HG02571 (cell line): ENCODE measurements at regions not wholly inside any gene's neighbourhood (a gene's known extent, or its start where the extent isn't known, plus 50 kb on each side); places are given as distances from the start of the nearest gene placed in this dataset.
"Not testable (repeated sequence)": the region's sequence is repeated elsewhere in the genome, so short reads cannot be mapped to it uniquely, and the experiment has no call there.

Experiments
- ATAC-seq: cut with Tn5 transposase; IDR thresholded peaks from one replicate; pipeline ENCODE4 v1.9.1; 2021; ENCODE audit warnings: mild to moderate bottlenecking, moderate library complexity; ENCODE audit not compliant: unreplicated experiment

DNA sequence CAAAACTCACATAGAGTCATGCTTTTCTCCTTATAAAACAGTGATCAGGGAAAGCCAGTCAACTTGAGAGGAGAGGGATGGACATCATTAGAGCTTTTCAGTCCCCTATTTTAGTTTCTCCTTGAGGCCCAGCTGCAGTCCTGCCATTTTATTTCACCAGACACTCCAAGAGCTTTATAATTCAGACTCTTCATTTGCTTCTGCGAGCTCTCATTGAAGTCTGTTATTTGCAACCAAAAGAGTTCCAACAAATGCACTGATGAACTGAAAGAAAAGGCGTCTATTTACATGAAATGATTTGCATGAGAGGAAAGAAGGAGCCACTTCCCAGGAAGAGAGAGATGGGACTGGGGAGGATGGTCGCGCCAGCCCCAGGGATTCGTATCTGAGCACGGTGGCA, 86.8 kb downstream of the NDUFA12 start:
- no peak for ATAC-seq

- ATAC-seq: no peak
These were observed 93.8 kb downstream of the NDUFA12 start for GRCh38 chr12:94909663-94910062.

GRCh38 chr12:94905749-94906148, 97.7 kb downstream of the NDUFA12 start:
- ATAC-seq: not testable (repeated sequence)

DNA sequence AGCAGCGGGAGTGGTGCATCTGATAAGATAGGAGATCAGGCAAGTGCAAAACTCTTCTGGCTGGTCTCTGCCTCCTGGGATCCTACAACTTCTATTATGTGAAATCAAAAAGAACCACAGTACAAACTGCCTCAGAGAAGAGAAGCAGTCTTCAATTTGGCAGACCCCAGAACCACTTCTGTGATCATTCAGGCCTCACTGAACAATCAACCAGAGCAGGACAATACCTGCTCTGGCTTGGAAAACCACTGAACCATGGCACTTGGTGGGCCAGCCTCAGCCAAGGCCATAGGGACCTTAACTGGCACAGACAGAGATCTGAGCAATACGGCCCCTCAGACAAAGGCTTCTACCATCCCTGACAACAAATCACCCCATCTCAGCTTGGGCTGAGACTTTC, 103.0 kb downstream of the NDUFA12 start:
- ATAC-seq: no peak

GRCh38 chr12:94898388-94898787, 105.1 kb downstream of the NDUFA12 start:
- no peak for ATAC-seq

- ATAC-seq: no peak
These were observed 110.8 kb downstream of the NDUFA12 start for GRCh38 chr12:94892544-94893267.

- ATAC-seq: no peak
These were observed 113.9 kb downstream of the NDUFA12 start for GRCh38 chr12:94889445-94890210.

- no peak for ATAC-seq
These were observed 124.0 kb downstream of the NDUFA12 start for GRCh38 chr12:94879542-94879941.

- peak; percentile 42 for ATAC-seq
These were observed 128.0 kb downstream of the NDUFA12 start for GRCh38 chr12:94875525-94875924.

DNA sequence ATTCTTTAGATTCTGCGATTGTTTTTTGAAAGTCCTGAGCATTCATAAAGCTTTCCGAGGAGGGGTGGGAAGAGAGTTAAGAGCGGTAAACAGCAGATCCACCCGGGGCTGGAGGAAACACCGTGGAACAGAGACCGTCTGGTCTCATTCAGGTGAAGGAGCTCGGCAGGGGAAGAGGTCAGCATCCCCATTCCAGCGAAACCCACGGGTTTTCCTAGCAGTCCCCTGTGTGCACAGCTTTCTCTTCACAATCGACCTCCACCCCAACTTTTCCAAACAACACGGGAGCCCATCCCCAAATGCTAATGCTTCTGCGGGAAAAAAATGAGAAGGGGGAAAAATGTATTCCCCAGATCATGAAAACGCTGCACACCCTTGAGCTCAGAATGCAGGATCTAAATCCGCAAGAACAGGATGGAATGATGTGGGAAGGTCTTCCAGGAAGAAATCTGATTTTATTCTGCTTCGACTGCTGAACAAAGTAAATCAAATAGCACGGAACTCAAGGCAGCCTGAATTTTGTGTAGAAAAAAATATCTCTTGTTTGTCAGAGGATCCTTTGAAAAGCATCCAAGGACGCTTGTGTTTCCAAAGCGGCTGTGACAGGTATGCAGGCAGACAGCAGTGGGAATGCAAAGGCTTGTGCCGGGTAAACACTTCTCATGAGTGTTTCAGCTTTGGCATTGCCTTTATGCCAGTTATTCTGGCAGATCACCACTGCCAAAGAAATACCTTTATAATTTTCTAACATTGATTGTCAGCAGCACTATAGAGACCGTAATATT, 128.8 kb downstream of the NDUFA12 start:
- ATAC-seq: no peak

GRCh38 chr12:94873734-94874517, 129.6 kb downstream of the NDUFA12 start:
- ATAC-seq: no peak

DNA sequence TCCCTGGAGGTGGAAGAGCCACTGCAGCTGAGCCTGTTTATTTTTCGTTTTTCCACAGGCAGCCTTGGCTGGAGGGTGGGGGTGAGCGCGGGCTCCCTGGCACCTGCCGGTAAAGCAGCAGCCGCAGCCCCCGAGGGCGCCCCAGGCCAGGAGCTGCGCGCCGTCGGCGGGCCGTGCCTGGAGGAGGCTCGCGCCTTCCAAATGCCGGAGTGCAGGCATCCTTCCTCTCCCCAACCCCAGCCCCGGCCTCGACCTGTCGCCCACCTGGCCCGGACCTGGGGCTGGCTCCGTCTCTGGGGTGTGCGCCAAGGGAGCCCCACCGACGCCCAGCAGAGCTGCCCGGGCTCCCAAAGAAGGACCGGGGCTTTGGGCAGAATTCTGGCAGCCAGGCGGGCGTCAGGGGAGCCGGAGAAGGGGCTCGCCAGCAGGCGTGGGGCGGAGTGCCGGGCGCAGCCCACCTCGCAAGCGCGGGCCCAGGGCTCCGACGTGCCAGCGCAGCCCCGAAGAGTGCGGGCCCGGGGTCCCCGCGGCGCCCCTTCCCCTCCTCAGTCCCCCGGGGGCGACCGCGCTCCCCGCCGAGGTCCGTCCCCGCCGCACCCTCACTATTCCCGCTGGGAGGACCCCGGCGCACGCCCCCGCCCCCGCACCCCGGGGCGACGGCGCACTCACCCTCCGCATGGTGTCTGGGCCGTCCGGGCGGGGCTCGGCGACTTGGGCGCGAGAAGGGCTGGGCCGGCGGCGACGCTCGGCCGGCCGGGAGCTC, 130.3 kb downstream of the NDUFA12 start:
- ATAC-seq: peak; percentile 84

GRCh38 chr12:94872671-94872970, 130.9 kb downstream of the NDUFA12 start:
- ATAC-seq: no peak

DNA sequence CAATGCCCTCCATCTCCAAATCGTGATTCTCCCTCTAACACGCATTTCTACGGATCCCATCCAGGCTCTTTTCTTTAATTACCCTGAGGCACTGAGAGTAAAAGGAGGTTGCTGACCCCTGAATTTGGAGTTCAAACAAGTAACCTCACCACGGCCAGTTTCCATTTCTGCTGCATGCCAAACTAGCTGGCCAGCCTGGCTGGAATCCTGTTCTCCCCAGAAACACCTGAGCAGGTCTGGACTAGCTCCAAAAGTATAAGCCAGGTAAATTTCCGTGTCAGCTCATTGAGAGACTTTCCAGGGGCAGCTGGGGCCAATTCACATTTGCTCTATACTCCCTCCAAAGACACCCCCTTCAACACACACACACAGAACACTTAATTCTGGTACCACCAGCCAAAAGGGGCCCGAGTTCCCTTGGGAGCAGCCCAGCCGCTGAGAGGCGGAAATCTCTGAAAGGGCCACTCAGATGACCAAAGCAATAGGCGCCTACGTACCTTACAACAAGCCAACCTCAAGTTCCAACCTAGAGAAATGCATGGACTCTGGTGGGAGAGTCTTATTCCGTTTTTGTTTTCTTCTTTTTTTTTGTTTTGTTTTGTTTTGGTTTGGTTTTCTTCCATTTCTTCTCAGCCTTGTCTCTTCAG, 131.4 kb downstream of the NDUFA12 start:
- no peak for ATAC-seq

GRCh38 chr12:94870511-94870910, 133.0 kb downstream of the NDUFA12 start:
- ATAC-seq: no peak

GRCh38 chr12:94868161-94868560, 135.3 kb downstream of the NDUFA12 start:
- ATAC-seq: no peak

GRCh38 chr12:94867066-94867855, 136.2 kb downstream of the NDUFA12 start:
- ATAC-seq: no peak

DNA sequence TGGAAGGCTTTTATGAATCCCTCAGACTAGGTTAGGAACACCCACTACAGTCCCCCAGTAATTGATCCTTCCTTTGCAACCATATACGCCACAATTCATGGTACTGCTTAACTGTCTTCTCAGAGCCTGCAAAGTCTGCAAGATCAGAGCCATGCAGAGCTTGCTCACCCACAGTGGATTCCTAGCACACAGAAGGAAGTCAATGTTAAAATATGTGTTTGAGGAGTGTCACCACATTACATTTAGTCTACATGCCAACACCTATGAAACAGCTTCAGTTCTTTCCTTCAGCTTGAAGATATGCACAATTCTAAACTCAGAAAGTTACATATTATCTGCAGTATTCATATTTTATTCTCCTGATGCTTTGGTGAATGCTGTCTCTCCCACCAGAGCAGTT, 138.5 kb downstream of the NDUFA12 start:
- no peak for ATAC-seq
